ENCODE measurements at regions not wholly inside any gene's neighbourhood (a gene's known extent, or its start where the extent isn't known, plus 50 kb on each side); places are given as distances from the start of the nearest gene placed in this dataset.

DNA sequence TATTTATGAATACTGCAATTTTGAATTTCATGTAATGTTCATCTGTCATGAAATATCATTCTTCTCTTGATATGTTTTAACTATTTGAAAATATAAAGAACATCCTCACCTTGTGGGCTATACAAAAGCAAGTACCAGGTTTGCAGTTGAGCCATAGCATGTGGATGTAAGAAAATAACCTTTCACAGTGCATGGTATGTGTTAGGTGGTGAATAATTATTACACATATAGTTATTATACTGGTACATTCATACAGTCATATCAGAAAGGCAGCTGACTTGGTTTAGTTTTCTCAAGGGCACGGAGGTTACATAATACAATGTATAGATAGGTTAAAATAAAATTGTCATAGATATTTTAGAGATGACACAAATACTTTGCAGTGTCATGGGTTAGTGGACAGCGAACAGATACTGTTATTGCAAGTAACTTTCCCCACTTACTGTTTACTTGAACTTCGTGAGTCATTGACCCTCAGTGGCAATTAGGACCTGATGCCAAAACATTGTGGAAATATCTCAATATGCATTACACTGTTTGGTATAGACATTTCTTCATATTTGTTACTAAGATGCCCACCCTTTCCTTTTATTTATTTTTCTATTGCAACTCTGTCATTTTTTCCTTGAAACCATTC lies 445.4 kb upstream of the GOT2 start:
- H3K4me1 Mint-ChIP-seq, result no peaks in the 10 kb centered on the region
- DNase-seq, result no peak
- no peaks in the 10 kb centered on the region for H3K36me3 Mint-ChIP-seq (ENCODE audit: low read depth)
- intact Hi-C loops (cut with micrococcal nuclease), result no loop called here
- no peaks in the 10 kb centered on the region for H3K27me3 Mint-ChIP-seq
- H3K9me3 Mint-ChIP-seq, result no peaks in the 10 kb centered on the region
- no peak overlapping the region for H3K27ac Mint-ChIP-seq
- no peak overlapping the region for H3K4me3 Mint-ChIP-seq

DNA sequence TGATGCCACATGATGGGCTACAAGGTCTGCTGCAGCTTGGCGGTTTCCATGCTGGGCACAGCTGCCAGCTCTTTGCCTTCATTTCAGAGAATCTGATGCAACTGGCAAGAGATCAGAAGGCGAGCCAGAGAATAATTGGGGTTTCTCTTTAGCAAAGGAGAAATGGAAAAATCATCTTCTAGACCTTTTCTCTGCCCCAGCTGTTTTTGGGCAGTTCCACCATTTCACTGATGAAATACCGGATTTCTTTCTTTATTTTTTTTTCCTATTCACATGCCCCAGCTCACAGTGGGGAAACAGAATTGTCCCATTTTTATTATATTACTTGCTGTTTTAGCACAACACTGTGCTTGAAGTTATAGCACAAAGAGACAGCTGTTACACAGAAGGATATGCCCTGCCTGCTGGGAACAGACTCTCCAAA lies 439.3 kb upstream of the GOT2 start:
- H3K27me3 Mint-ChIP-seq, result no peaks in the 10 kb centered on the region
- DNase-seq, result no peak
- H3K9me3 Mint-ChIP-seq, result no peaks in the 10 kb centered on the region
- no peaks in the 10 kb centered on the region for H3K4me1 Mint-ChIP-seq
- intact Hi-C loops (cut with micrococcal nuclease), result no loop called here
- no peak overlapping the region for H3K4me3 Mint-ChIP-seq
- H3K27ac Mint-ChIP-seq, result no peak overlapping the region
- H3K36me3 Mint-ChIP-seq (ENCODE audit: low read depth), result no peaks in the 10 kb centered on the region

DNA sequence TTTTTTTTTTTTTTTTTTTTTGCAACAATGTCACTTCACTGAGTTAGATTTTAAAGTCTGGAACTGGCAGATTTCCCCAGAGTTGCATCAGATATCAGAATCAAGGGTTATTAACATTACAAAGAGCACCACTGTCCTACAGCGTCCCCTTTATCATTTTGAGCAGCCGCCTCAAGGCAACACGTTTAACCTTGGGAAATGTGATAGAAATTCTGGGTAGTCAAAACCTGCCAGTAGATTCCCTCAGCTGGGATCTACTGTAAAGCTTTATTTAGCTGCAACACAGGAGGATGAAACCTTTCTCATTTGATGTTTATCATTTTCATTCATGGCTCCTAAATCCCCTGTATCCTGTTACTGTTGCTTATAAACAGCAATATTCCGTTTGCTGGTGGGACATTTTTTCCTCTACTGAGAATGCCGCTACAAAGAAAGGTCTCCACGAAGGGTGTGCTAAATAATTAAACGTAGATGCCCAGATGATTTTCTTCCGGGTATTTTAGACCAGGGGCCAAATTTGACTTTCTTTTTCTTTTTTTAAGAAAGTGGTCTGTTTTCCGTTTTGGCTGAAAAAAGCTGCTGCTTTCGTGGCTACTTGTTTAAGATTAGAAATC lies 436.1 kb upstream of the GOT2 start:
- Mint-ChIP-seq H3K27ac (no peak overlapping the region), H3K4me3 (no peak overlapping the region), H3K4me1 (no peaks in the 10 kb centered on the region), H3K36me3 (ENCODE audit: low read depth) (no peaks in the 10 kb centered on the region), H3K9me3 (no peaks in the 10 kb centered on the region), H3K27me3 (no peaks in the 10 kb centered on the region)
- DNase-seq, result no peak
- intact Hi-C loops (cut with micrococcal nuclease), result no loop called here

DNA sequence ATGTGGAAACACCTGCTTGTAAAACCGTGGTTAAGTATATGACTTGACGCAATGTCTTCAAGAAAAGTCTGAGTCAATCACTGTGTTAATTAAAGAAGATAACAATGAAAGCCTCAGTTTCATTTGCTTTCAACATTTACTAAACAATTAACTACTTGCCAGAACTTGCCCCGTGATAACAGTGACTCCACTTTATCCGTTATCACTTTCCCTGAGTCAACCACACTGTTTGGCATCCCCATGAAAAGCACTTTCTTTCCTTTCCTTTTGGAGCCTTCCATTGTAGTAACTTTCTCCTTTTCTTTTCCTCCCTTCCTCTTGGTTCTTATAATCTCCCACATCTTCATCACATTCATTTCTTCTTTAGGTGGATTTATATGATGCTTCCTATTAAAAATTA lies 435.1 kb upstream of the GOT2 start:
- no peaks in the 10 kb centered on the region for H3K4me1 Mint-ChIP-seq
- intact Hi-C loops (cut with micrococcal nuclease), result no loop called here
- no peak for DNase-seq
- no peaks in the 10 kb centered on the region for H3K27me3 Mint-ChIP-seq
- H3K4me3 Mint-ChIP-seq, result no peak overlapping the region
- H3K9me3 Mint-ChIP-seq, result no peaks in the 10 kb centered on the region
- H3K27ac Mint-ChIP-seq, result no peak overlapping the region
- no peaks in the 10 kb centered on the region for H3K36me3 Mint-ChIP-seq (ENCODE audit: low read depth)

DNA sequence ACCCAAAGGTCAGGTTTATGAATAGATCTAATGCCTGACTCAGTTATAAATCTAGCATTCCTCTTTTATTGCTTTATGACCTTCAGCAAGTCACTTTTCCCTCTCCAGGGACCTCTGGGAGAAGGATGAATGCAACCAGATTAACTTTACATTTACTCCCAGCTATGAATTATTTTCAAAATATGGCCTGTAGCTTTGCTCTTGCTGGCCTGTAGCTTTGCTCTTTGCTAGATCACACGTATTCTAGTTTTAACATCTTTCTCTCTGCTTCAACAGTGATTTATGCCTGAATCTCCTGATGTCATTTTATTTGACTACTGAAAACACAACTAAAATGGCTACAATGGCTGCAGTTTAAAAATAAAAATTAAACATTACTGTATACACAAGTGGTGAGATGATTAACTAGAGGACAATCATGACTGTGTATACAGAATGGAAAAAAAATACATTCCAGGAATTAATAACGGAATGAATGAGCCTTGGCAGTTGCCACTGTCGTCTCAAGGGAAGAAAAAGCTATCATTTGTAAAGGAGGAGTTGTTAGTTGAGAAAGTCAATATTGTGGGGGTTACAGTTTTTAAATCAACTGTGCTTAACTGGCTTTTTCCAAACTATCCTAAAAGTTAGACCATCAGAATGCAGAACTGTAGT lies 434.5 kb upstream of the GOT2 start:
- H3K36me3 Mint-ChIP-seq (ENCODE audit: low read depth), result no peaks in the 10 kb centered on the region
- H3K4me3 Mint-ChIP-seq, result no peak overlapping the region
- no peaks in the 10 kb centered on the region for H3K27me3 Mint-ChIP-seq
- no peaks in the 10 kb centered on the region for H3K4me1 Mint-ChIP-seq
- DNase-seq, result no peak
- no peaks in the 10 kb centered on the region for H3K9me3 Mint-ChIP-seq
- intact Hi-C loops (cut with micrococcal nuclease), result no loop called here
- H3K27ac Mint-ChIP-seq, result no peak overlapping the region

DNA sequence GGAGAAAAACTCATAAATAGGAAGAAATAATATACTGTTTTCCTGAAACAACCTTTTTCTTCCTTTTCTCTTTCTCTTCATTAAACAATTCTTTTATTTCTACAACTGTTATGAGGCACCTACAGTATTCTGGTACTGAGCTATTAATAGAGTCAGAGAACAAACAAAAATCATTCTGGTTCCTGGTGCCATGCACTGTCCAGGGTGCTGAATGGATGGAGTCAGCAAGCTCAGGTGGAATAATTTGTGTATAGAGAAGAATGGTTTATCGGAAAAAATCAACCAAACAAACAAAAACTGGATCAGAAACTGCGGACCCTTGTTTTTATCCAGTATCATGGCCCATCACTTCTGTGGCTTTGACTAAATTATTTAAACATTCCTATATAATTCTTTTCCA lies 430.3 kb upstream of the GOT2 start:
- Mint-ChIP-seq H3K27ac (no peak overlapping the region), H3K4me3 (no peak overlapping the region), H3K9me3 (no peaks in the 10 kb centered on the region), H3K27me3 (no peaks in the 10 kb centered on the region), H3K4me1 (no peaks in the 10 kb centered on the region), H3K36me3 (ENCODE audit: low read depth) (no peaks in the 10 kb centered on the region)
- intact Hi-C loops (cut with micrococcal nuclease), result no loop called here
- no peak for DNase-seq

DNA sequence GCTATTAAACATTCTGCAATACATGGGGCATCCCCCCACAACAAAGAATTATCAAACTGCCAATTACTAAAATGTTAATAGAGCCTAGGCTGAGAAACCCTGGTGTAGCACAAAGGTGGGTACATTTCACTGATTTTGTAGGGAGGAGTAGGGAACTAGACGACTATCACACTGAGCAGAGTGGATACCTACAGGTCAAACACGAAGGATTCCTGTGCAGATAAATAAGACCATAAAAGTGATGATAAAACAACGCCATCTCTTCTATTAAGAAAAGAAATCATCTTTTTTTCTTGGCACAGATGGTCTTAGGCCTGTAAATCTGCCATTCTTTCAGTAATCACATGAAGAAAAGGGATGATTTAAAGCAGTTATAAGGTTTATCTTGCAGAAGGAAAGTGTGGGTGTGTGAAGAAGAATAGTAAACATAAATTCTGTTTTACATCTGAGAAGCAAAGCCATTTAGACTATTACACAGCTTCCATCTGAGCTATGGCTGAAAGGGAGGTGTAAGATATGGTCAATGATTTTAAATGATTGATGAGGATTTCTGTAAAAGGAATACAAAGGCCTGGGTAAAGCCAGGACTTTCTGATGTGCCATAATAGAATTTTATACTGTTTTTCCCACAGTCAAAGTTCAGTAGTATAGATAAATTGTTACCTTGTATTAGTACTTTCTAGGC lies 429.4 kb upstream of the GOT2 start:
- Mint-ChIP-seq H3K4me3 (no peak overlapping the region), H3K9me3 (no peaks in the 10 kb centered on the region), H3K27me3 (no peaks in the 10 kb centered on the region), H3K36me3 (ENCODE audit: low read depth) (no peaks in the 10 kb centered on the region), H3K4me1 (no peaks in the 10 kb centered on the region), H3K27ac (no peak overlapping the region)
- DNase-seq, result no peak
- intact Hi-C loops (cut with micrococcal nuclease), result no loop called here

DNA sequence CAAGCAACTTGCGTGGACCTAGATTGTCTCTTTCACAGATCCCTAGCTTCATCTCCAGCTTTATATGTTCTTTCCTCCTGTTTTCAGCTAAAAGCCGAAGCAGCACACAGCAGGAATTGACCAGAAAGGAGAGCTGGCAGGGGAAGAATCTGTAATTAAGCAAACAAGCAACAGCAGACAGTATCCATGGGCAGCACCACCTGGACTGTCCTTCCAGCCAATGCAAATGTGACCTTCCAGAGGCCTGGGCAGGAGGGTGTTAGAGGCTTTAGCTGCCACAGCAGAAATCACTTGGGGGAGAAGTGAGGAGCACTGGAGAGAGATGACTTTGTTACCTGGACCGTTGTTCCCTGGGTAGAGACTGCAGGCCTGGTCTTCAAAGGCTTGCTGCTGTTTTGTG lies 427.6 kb upstream of the GOT2 start:
- no peaks in the 10 kb centered on the region for H3K27me3 Mint-ChIP-seq
- intact Hi-C loops (cut with micrococcal nuclease), result no loop called here
- no peak for DNase-seq
- H3K4me3 Mint-ChIP-seq, result no peak overlapping the region
- H3K27ac Mint-ChIP-seq, result no peak overlapping the region
- H3K4me1 Mint-ChIP-seq, result no peaks in the 10 kb centered on the region
- no peaks in the 10 kb centered on the region for H3K36me3 Mint-ChIP-seq (ENCODE audit: low read depth)
- H3K9me3 Mint-ChIP-seq, result no peaks in the 10 kb centered on the region

DNA sequence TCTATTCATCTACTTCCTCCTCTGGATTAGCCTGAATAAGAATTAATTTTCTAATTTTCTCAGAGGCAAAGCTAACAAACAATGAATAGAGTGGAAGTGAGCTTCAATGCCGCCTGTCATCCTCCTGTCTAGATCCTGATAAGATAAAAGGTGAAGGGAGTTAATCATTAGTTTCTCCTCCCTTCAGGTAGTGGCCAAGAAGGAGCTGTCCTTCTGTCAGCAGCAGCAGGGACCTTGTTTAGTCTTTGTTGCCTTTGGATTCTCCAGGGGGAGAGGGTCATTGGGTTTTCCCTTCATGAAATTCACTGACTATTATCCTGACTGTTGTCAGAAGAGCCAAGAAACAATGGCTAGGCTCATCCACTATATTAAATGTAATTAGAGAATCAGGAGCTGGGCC lies 420.2 kb upstream of the GOT2 start:
- no peak overlapping the region for H3K27ac Mint-ChIP-seq
- no peak overlapping the region for H3K4me3 Mint-ChIP-seq
- no peaks in the 10 kb centered on the region for H3K36me3 Mint-ChIP-seq (ENCODE audit: low read depth)
- no peak for DNase-seq
- H3K4me1 Mint-ChIP-seq, result no peaks in the 10 kb centered on the region
- H3K27me3 Mint-ChIP-seq, result no peaks in the 10 kb centered on the region
- H3K9me3 Mint-ChIP-seq, result no peaks in the 10 kb centered on the region
- intact Hi-C loops (cut with micrococcal nuclease), result no loop called here

DNA sequence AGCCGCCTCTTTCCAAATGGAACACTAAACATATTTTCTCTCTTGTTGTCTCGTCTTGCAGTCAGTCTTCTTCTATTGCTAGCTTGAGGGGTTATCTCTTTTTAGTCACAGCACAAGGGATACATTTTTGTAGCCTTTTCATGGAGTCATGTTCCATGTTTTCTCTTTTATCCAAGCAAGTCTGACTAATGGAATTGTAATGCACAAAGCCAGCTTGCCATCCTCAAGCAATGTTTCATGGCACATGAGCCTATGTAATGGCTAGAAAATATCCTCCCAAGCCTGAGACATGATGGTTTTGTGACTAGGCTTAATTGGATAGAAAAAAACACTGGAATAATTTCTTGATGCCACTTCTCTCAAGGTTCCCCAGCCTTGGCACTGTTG lies 414.6 kb upstream of the GOT2 start:
- no peak for DNase-seq
- H3K27ac Mint-ChIP-seq, result no peak overlapping the region
- no peaks in the 10 kb centered on the region for H3K36me3 Mint-ChIP-seq (ENCODE audit: low read depth)
- H3K27me3 Mint-ChIP-seq, result no peaks in the 10 kb centered on the region
- no peaks in the 10 kb centered on the region for H3K4me1 Mint-ChIP-seq
- intact Hi-C loops (cut with micrococcal nuclease), result no loop called here
- no peaks in the 10 kb centered on the region for H3K9me3 Mint-ChIP-seq
- no peak overlapping the region for H3K4me3 Mint-ChIP-seq

DNA sequence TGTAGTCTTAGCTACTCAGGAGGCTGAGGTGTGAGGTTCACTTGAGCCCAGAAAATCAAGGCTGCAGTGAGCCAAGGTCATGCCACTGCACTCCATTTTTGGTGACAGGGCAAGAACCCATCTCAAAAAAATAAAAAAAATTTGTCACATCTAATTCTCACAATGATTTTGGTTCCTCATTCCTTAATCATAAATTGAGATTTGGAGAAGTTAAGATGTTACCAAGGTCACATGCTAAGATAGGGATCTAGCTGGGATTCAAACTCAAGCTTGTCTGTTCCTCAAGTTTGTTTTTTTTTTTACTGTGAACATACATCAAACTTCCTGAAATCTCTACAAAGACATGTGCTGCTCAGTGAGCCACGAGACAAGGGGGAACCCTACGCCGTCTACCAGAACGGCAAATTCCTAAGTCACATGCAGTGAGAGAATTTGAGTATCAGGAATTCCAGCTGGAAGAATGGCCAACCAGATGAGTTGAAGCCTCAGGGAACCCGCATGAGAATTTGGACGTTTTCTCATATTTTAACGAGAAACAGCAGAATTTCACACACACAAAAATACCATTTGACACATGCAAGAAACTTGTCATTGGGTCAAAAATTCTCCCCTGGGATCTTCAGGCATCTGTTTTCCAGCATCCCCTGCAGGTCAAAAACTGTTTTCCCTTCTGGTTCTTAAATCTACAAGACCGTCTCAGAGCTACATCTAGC lies 414.1 kb upstream of the GOT2 start:
- no peak for DNase-seq
- Mint-ChIP-seq H3K27me3 (no peaks in the 10 kb centered on the region), H3K4me3 (no peak overlapping the region), H3K4me1 (no peaks in the 10 kb centered on the region), H3K9me3 (no peaks in the 10 kb centered on the region), H3K27ac (no peak overlapping the region), H3K36me3 (ENCODE audit: low read depth) (no peaks in the 10 kb centered on the region)
- intact Hi-C loops (cut with micrococcal nuclease), result no loop called here

DNA sequence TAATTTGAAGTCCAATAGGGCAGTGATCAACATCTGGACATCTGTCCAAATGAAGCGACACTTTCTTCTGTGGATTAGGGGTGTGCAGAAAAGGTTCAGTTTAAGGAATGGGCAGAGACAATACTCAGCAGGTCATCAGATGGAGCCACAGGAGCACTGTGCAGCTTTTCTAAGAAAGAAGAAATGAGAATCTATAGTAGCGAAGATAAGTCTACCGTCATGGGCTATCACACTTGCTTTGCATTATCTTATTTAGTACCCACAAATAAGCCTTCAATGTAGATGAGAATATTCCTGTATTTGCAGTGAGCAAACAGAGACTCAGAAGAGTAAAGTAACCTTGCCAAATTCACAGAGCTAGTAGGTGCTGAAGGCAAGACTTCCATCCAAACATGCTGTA lies 412.0 kb upstream of the GOT2 start:
- no peak overlapping the region for H3K4me3 Mint-ChIP-seq
- DNase-seq, result no peak
- H3K27ac Mint-ChIP-seq, result no peak overlapping the region
- H3K27me3 Mint-ChIP-seq, result no peaks in the 10 kb centered on the region
- intact Hi-C loops (cut with micrococcal nuclease), result no loop called here
- H3K4me1 Mint-ChIP-seq, result no peaks in the 10 kb centered on the region
- H3K9me3 Mint-ChIP-seq, result no peaks in the 10 kb centered on the region
- no peaks in the 10 kb centered on the region for H3K36me3 Mint-ChIP-seq (ENCODE audit: low read depth)

DNA sequence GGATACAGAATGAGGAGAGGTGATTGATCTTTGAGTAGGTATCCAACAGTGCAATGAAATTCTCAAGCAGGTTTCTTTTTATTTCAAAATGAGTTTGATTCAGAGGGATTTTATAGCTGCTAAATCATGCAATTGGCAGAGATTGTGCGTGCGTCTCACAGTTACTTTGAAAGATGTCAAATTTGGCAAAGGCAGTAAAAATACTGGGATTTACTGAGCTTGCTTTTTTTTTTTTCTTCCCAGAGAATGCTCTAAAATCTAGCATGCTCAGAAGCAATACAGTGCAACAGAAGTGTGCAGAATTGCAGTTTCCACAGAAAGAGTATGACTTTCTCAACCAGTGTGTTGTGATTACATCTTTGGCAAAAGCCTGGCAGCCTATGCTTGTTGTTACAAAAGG lies 410.7 kb upstream of the GOT2 start:
- H3K4me3 Mint-ChIP-seq, result no peak overlapping the region
- no peak for DNase-seq
- H3K9me3 Mint-ChIP-seq, result peaks cover 7% of the 10 kb centered on the region
- intact Hi-C loops (cut with micrococcal nuclease), result no loop called here
- no peaks in the 10 kb centered on the region for H3K4me1 Mint-ChIP-seq
- H3K27ac Mint-ChIP-seq, result no peak overlapping the region
- H3K36me3 Mint-ChIP-seq (ENCODE audit: low read depth), result no peaks in the 10 kb centered on the region
- H3K27me3 Mint-ChIP-seq, result no peaks in the 10 kb centered on the region

DNA sequence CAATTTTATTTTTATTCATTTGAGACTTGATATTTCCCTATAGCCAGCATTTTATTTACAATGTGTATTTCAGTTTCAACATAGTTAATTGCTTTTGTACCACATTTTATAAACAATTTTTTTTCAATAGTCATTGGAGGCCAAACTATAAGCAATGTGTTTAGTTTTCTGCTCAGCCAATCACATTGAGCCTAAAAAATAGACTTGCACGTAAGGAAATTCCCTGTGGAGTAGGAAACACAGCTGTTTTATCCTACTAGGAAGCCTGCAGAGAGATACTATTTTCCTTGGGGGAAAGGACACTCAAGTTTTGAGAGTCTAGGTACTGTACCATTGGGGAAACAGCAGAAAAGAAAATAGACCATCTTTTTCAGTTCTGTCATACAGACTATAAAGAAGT lies 410.2 kb upstream of the GOT2 start:
- H3K9me3 Mint-ChIP-seq, result peaks cover 8% of the 10 kb centered on the region
- no peaks in the 10 kb centered on the region for H3K27me3 Mint-ChIP-seq
- H3K27ac Mint-ChIP-seq, result no peak overlapping the region
- H3K36me3 Mint-ChIP-seq (ENCODE audit: low read depth), result no peaks in the 10 kb centered on the region
- DNase-seq, result no peak
- intact Hi-C loops (cut with micrococcal nuclease), result no loop called here
- no peak overlapping the region for H3K4me3 Mint-ChIP-seq
- H3K4me1 Mint-ChIP-seq, result no peaks in the 10 kb centered on the region
